H9 (cell line): ENCODE measurements at regions not wholly inside any gene's neighbourhood (a gene's known extent, or its start where the extent isn't known, plus 50 kb on each side); places are given as distances from the start of the nearest gene placed in this dataset.

Experiments used
- DNase-seq: peaks from one replicate; pipeline ENCODE4 v3.0.0-alpha.2; 2017
- H2AFZ ChIP-seq: one replicate; pipeline ENCODE4 v1.6.1; 2013; ENCODE audit warnings: mild to moderate bottlenecking, low read length, control low read depth, moderate library complexity
- H2AK5ac ChIP-seq: 2 replicates; pipeline ENCODE4 v1.6.1; 2013; ENCODE audit warnings: low read length, control low read depth, mixed read lengths; ENCODE audit not compliant: insufficient read length
- H2BK120ac ChIP-seq: one replicate; pipeline ENCODE4 v1.6.1; 2013; ENCODE audit warnings: low read depth, mild to moderate bottlenecking, low read length, control low read depth, inconsistent platforms; ENCODE audit not compliant: poor library complexity, severe bottlenecking
- H2BK12ac ChIP-seq: 2 replicates; pipeline ENCODE4 v1.6.1; 2013; ENCODE audit warnings: low read length, control low read depth, mixed read lengths, low read depth; ENCODE audit not compliant: insufficient read length
- H2BK15ac ChIP-seq: 2 replicates; pipeline ENCODE4 v1.6.1; 2013; ENCODE audit warnings: low read depth, low read length, control low read depth
- H2BK20ac ChIP-seq: one replicate; pipeline ENCODE4 v1.6.1; 2013; ENCODE audit warnings: low read depth, mild to moderate bottlenecking, low read length, control low read depth, inconsistent platforms; ENCODE audit not compliant: poor library complexity, severe bottlenecking
- H2BK5ac ChIP-seq: 2 replicates; pipeline ENCODE4 v1.6.1; 2013; ENCODE audit warnings: low read length, control low read depth, mixed read lengths; ENCODE audit not compliant: insufficient read length
- H3K14ac ChIP-seq: 2 replicates; pipeline ENCODE4 v1.6.1; 2013; ENCODE audit warnings: low read length, control low read depth; ENCODE audit not compliant: insufficient read depth
- H3K18ac ChIP-seq: 2 replicates; pipeline ENCODE4 v1.6.1; 2013; ENCODE audit warnings: low read depth, mild to moderate bottlenecking, mixed read lengths, low read length, control low read depth; ENCODE audit not compliant: insufficient read length
- H3K23ac ChIP-seq: 2 replicates; pipeline ENCODE4 v1.6.1; 2013; ENCODE audit warnings: low read length, control low read depth, mixed read lengths, low read depth; ENCODE audit not compliant: insufficient read length
- H3K23me2 ChIP-seq: 2 replicates; pipeline ENCODE4 v1.6.1; 2013; ENCODE audit warnings: low read depth, mild to moderate bottlenecking, mixed read lengths, low read length, control low read depth; ENCODE audit not compliant: insufficient read length, poor library complexity, severe bottlenecking
- H3K27ac ChIP-seq: 2 replicates; pipeline ENCODE4 v1.5.1; 2013; ENCODE audit warnings: low read length, control low read depth, mixed read lengths, low read depth; ENCODE audit not compliant: insufficient read length
- H3K27me3 ChIP-seq: 2 replicates; pipeline ENCODE4 v1.6.1; 2013; ENCODE audit warnings: low read length, control low read depth, inconsistent platforms; ENCODE audit not compliant: insufficient read depth
- H3K4ac ChIP-seq: 2 replicates; pipeline ENCODE4 v1.6.1; 2013; ENCODE audit warnings: low read depth, mild to moderate bottlenecking, control low read depth, inconsistent platforms, low read length, moderate library complexity
- H3K4me1 ChIP-seq: 2 replicates; pipeline ENCODE4 v1.6.1; 2013; ENCODE audit warnings: low read length, control low read depth, inconsistent platforms; ENCODE audit not compliant: insufficient read depth
- H3K4me2 ChIP-seq: 2 replicates; pipeline ENCODE4 v1.6.1; 2013; ENCODE audit warnings: low read length, control low read depth, mixed read lengths; ENCODE audit not compliant: insufficient read length, insufficient read depth
- H3K56ac ChIP-seq: 2 replicates; pipeline ENCODE4 v1.6.1; 2013; ENCODE audit warnings: low read depth, mild to moderate bottlenecking, mixed read lengths, low read length, control low read depth; ENCODE audit not compliant: insufficient read length
- H3K79me1 ChIP-seq: 2 replicates; pipeline ENCODE4 v1.6.1; 2013; ENCODE audit warnings: low read depth, mild to moderate bottlenecking, moderate library complexity, low read length, control low read depth, inconsistent platforms; ENCODE audit not compliant: insufficient read depth, poor library complexity, severe bottlenecking
- H3K79me2 ChIP-seq: 2 replicates; pipeline ENCODE4 v1.6.1; 2013; ENCODE audit warnings: low read length, control low read depth, inconsistent platforms; ENCODE audit not compliant: insufficient read depth
- H3K9ac ChIP-seq: 2 replicates; pipeline ENCODE4 v1.6.1; 2013; ENCODE audit warnings: low read length, control low read depth, mixed read lengths; ENCODE audit not compliant: insufficient read length; ENCODE audit errors: extremely low read depth
- H3K9me3 ChIP-seq: one replicate; pipeline ENCODE4 v1.6.1; 2013; ENCODE audit warnings: low read depth, low read length, inconsistent platforms; ENCODE audit not compliant: control insufficient read depth
- H3T11ph ChIP-seq: one replicate; pipeline ENCODE4 v1.6.1; 2013; ENCODE audit warnings: mild to moderate bottlenecking, low read length, control low read depth, inconsistent platforms
- H4K20me1 ChIP-seq: one replicate; pipeline ENCODE4 v1.6.1; 2013; ENCODE audit not compliant: control insufficient read depth, insufficient read length, insufficient read depth
- H4K5ac ChIP-seq: 2 replicates; pipeline ENCODE4 v1.6.1; 2013; ENCODE audit warnings: low read depth, mild to moderate bottlenecking, mixed read lengths, low read length, control low read depth; ENCODE audit not compliant: insufficient read length
- H4K8ac ChIP-seq: replicated peaks from 2 replicates; pipeline ENCODE4 v1.6.1; 2013; ENCODE audit warnings: low read length, control low read depth, mixed read lengths, low read depth; ENCODE audit not compliant: insufficient read length
- H4K91ac ChIP-seq: 2 replicates; pipeline ENCODE4 v1.6.1; 2013; ENCODE audit warnings: low read depth, mild to moderate bottlenecking, moderate library complexity, mixed read lengths, low read length, control low read depth; ENCODE audit not compliant: insufficient read length
- H3K27ac Mint-ChIP-seq, 3 experiments: 2 replicates in 2 of 3; 3 replicates in 1 of 3; pipeline ENCODE4 v1.8.0; 2020 to 2021; ENCODE audit warnings: mixed read lengths in 3 of 3, mild to moderate bottlenecking in 1 of 3, moderate library complexity in 1 of 3
- H3K27me3 Mint-ChIP-seq: 2 replicates; pipeline ENCODE4 v1.8.0; 2021; ENCODE audit warnings: low read depth, mild to moderate bottlenecking, moderate library complexity, mixed read lengths
- H3K36me3 Mint-ChIP-seq, 3 experiments: 2 replicates in 2 of 3; 3 replicates in 1 of 3; pipeline ENCODE4 v1.8.0; 2020 to 2021; ENCODE audit warnings: low read depth in 3 of 3, mixed read lengths in 3 of 3; ENCODE audit not compliant: insufficient read depth in 1 of 3
- H3K4me1 Mint-ChIP-seq, 2 experiments: 2 replicates each; pipeline ENCODE4 v1.8.0; 2020; ENCODE audit warnings: mixed read lengths in 2 of 2
- H3K4me3 Mint-ChIP-seq, 2 experiments: 2 replicates in 1 of 2; 3 replicates in 1 of 2; pipeline ENCODE4 v1.8.0; 2020 to 2021; ENCODE audit warnings: mild to moderate bottlenecking in 2 of 2, mixed read lengths in 2 of 2, moderate library complexity in 1 of 2
- H3K9me3 Mint-ChIP-seq, 2 experiments: 2 replicates in 1 of 2; 3 replicates in 1 of 2; pipeline ENCODE4 v1.8.0; 2020; ENCODE audit warnings: mild to moderate bottlenecking in 2 of 2, mixed read lengths in 2 of 2, moderate library complexity in 1 of 2
- CTCF ChIP-seq: fragments of 200-600 bp; sonication (generic); conservative IDR thresholded peaks from 3 replicates; pipeline ENCODE4 v1.8.0; 2021; ENCODE audit warnings: antibody characterized with exemption, mild to moderate bottlenecking
- WGBS: extraction: QIAGEN DNeasy Blood & Tissue Kit; methylation state at CpG from one replicate; pipeline ENCODE4 v1.1.7; 2013; ENCODE audit warnings: missing lambda C conversion rate, low lambda C conversion rate, mixed read lengths; ENCODE audit not compliant: insufficient read length; ENCODE audit errors: extremely low coverage; 5-methylcytosine and 5-hydroxymethylcytosine counted together

- Histone ChIP-seq H2BK5ac (no peak overlapping the region), H4K5ac (no peak overlapping the region), H4K8ac (no peak overlapping the region), H3K79me1 (no peaks in the 10 kb centered on the region), H4K91ac (no peak overlapping the region), H3K4me1 (no peaks in the 10 kb centered on the region), H3K79me2 (no peaks in the 10 kb centered on the region), H3K9ac (no peak overlapping the region), H3K27me3 (no peaks in the 10 kb centered on the region), H3K9me3 (no peaks in the 10 kb centered on the region), H3K23me2 (no peaks in the 10 kb centered on the region), H3K4ac (no peak overlapping the region), H3K14ac (no peak overlapping the region), H2BK12ac (no peak overlapping the region), H2AK5ac (no peak overlapping the region), H2BK120ac (no peak overlapping the region), H2AFZ (no peak overlapping the region), H3K56ac (no peak overlapping the region), H3T11ph (no peak overlapping the region), H2BK15ac (no peak overlapping the region), H3K23ac (no peak overlapping the region), H2BK20ac (no peak overlapping the region), H3K18ac (no peak overlapping the region), H4K20me1 (no peaks in the 10 kb centered on the region), H3K27ac (no peak overlapping the region), H3K4me2 (no peak overlapping the region)
- no peak for TF ChIP-seq CTCF
- WGBS, result no CpG with 5 or more reads among the region's 3 CpGs
- H3K27ac Mint-ChIP-seq, result no peak overlapping the region
- H3K4me3 Mint-ChIP-seq, result no peak overlapping the region
- H3K36me3 Mint-ChIP-seq, result 0 out of 7 replicates have a peak, but pooled peaks cover 0 to 2% (median 0%) of the 10 kb centered on the region in 3 experiments
- no peaks in the 10 kb centered on the region for H3K27me3 Mint-ChIP-seq
- no peaks in the 10 kb centered on the region for H3K9me3 Mint-ChIP-seq
- H3K4me1 Mint-ChIP-seq, result peaks cover 7 to 10% of the 10 kb centered on the region in 2 experiments
- no peak for DNase-seq
These were observed 192.9 kb upstream of the CADPS start for GRCh38 chr3:63067999-63068645.
